ENCODE measurements at regions not wholly inside any gene's neighbourhood (a gene's known extent, or its start where the extent isn't known, plus 50 kb on each side); places are given as distances from the start of the nearest gene placed in this dataset.

DNA sequence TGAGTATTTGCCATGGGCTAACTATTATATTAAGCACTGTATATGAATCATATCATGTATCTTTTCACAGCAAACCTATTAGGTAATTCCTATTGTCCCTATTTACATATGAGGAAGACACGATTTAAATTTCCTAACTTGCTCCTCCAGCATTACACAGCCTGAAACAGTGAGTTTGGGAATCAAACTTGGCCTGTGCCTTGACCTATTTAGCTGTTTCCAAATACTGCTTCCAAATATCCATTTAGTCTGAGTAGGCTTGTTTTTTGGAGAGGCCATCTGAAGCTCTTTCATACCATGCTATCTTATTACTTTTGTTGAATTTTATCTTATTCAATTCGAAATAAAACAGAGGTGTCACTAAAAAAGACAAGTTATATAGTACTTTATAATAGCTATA lies 447.3 kb upstream of the MPDZ start:
- Histone ChIP-seq H3K27me3 (no peaks in the 10 kb centered on the region), H3F3A (ENCODE audit: low read depth) (no peaks in the 10 kb centered on the region), H2AFZ (replicated peaks) (no peak overlapping the region), H3K4me1 (no peaks in the 10 kb centered on the region), H3K4me3 (no peak overlapping the region), H3K27ac (no peak overlapping the region), H3K4me2 (no peak overlapping the region), H3K9ac (no peak overlapping the region), H3K79me2 (ENCODE audit: low read depth) (no peaks in the 10 kb centered on the region), H3K36me3 (no peaks in the 10 kb centered on the region), H4K20me1 (ENCODE audit: low read depth) (no peaks in the 10 kb centered on the region), H3K9me3 (ENCODE audit: low read depth) (no peaks in the 10 kb centered on the region)
- no peak overlapping the region for H3K4me3 Mint-ChIP-seq
- H3K27me3 Mint-ChIP-seq (ENCODE audit: insufficient read depth, low read depth), result peaks cover 6% of the 10 kb centered on the region
- no peak overlapping the region for H3K27ac Mint-ChIP-seq
- peaks cover 12% of the 10 kb centered on the region for H3K9me3 Mint-ChIP-seq
- TF ChIP-seq EZH2 (IDR thresholded peaks at IDR 0.05), result no peak
- TF ChIP-seq EZH2phosphoT487 (IDR thresholded peaks at IDR 0.05), result no peak
- no peak for TF ChIP-seq CTCF (IDR thresholded peaks at IDR 0.05)
- no peak for DNase-seq (ENCODE audit: low spot score)
- peaks cover 13% of the 10 kb centered on the region for H3K4me1 Mint-ChIP-seq
- no peaks in the 10 kb centered on the region for H3K36me3 Mint-ChIP-seq

- Mint-ChIP-seq H3K27ac (no peak overlapping the region), H3K4me3 (no peak overlapping the region), H3K4me1 (peaks cover 10% of the 10 kb centered on the region), H3K9me3 (peaks cover 17% of the 10 kb centered on the region), H3K36me3 (no peaks in the 10 kb centered on the region), H3K27me3 (ENCODE audit: insufficient read depth, low read depth) (peaks cover 3% of the 10 kb centered on the region)
- Histone ChIP-seq H4K20me1 (ENCODE audit: low read depth) (no peaks in the 10 kb centered on the region), H3K36me3 (no peaks in the 10 kb centered on the region), H3K4me1 (no peaks in the 10 kb centered on the region), H3F3A (ENCODE audit: low read depth) (no peaks in the 10 kb centered on the region), H3K4me2 (no peak overlapping the region), H3K27me3 (no peaks in the 10 kb centered on the region), H2AFZ (replicated peaks) (no peak overlapping the region), H3K79me2 (ENCODE audit: low read depth) (no peaks in the 10 kb centered on the region), H3K9me3 (ENCODE audit: low read depth) (no peaks in the 10 kb centered on the region), H3K4me3 (no peak overlapping the region), H3K9ac (no peak overlapping the region), H3K27ac (no peak overlapping the region)
- TF ChIP-seq EZH2 (IDR thresholded peaks at IDR 0.05) (no peak), EZH2phosphoT487 (IDR thresholded peaks at IDR 0.05) (no peak), CTCF (IDR thresholded peaks at IDR 0.05) (no peak)
- DNase-seq (ENCODE audit: low spot score), result no peak
These were observed 446.0 kb upstream of the MPDZ start for GRCh38 chr9:13725516-13725915.

DNA sequence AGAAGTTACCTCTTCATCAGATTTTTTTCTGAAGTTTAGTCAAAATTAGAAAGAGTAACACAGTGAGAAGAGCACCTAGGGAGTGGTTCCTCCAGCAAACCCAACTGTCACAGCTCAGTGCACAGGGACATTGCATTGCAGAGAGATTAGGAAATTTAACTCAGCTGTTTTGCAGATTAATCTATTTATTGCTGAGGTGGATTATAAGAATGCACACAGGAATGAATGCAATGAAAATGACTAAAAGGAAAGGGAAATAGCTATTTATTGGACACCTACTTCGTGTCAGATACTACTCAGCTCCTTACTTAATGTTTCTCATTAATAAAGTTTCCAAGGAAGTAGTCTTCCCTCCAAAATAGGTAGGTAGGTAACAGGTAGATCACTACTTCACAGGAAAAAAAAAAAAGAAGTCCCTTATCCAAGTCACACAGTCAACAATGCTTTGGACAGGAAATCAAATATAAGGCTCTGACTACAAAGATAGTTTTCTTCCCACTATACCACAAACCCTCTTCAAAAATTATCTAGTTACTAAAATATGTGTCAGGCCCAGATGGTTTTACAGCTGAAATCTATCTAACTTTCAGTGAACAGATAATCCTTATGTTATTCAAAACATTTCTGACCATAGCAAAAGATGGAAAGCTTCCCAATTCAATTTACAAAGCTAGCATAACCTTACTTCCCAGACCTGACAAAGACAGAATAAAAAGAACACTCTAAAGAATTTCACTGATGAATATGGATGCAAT lies 442.2 kb upstream of the MPDZ start:
- DNase-seq (ENCODE audit: low spot score), result no peak
- Histone ChIP-seq H3K27ac (no peak overlapping the region), H3K9me3 (ENCODE audit: low read depth) (no peaks in the 10 kb centered on the region), H3K4me3 (no peak overlapping the region), H3K4me2 (no peak overlapping the region), H3K79me2 (ENCODE audit: low read depth) (no peaks in the 10 kb centered on the region), H3K27me3 (no peaks in the 10 kb centered on the region), H4K20me1 (ENCODE audit: low read depth) (no peaks in the 10 kb centered on the region), H3K9ac (no peak overlapping the region), H3K4me1 (no peaks in the 10 kb centered on the region), H3K36me3 (no peaks in the 10 kb centered on the region), H2AFZ (replicated peaks) (no peak overlapping the region), H3F3A (ENCODE audit: low read depth) (no peaks in the 10 kb centered on the region)
- Mint-ChIP-seq H3K9me3 (peaks cover 17% of the 10 kb centered on the region), H3K27me3 (ENCODE audit: insufficient read depth, low read depth) (no peaks in the 10 kb centered on the region), H3K36me3 (no peaks in the 10 kb centered on the region), H3K27ac (no peak overlapping the region), H3K4me1 (peaks cover 30% of the 10 kb centered on the region), H3K4me3 (no peak overlapping the region)
- no peak for TF ChIP-seq CTCF (IDR thresholded peaks at IDR 0.05)
- TF ChIP-seq EZH2phosphoT487 (IDR thresholded peaks at IDR 0.05), result no peak
- TF ChIP-seq EZH2 (IDR thresholded peaks at IDR 0.05), result no peak
